GM20431 (cell line): ENCODE measurements at regions not wholly inside any gene's neighbourhood (a gene's known extent, or its start where the extent isn't known, plus 50 kb on each side); places are given as distances from the start of the nearest gene placed in this dataset.

ENCODE experiments used
- in situ Hi-C: fragments of 300-500 bp; cut with MseI, MboI; formaldehyde crosslinking; loops from one replicate; pipeline ENCODE4 v1.15.0; 2020; ENCODE audit warnings: low sequenced_read_pairs; ENCODE audit not compliant: unreplicated experiment

- in situ Hi-C loops, result no loop called here
These were observed 1234.7 kb downstream of the BRD1 start for GRCh38 chr22:48592931-48593330.

- in situ Hi-C loops, result no loop called here
These were observed 1235.2 kb downstream of the BRD1 start for GRCh38 chr22:48592488-48592887.

DNA sequence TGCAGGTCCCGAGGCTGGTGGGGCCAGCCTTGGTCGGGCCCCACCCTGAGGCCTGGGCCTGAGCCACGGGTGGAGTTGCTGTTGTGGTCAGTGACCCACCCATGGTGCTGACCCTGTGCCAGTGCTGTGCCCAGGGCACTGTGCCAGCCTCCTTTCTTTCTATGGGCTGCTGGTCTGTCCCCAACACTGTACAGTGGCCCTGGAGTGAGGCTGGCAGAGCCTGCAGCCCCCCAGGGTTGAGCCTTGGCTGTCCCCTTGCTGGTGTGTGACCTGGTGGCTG, 1235.7 kb downstream of the BRD1 start:
- in situ Hi-C loops, result no loop called here

DNA sequence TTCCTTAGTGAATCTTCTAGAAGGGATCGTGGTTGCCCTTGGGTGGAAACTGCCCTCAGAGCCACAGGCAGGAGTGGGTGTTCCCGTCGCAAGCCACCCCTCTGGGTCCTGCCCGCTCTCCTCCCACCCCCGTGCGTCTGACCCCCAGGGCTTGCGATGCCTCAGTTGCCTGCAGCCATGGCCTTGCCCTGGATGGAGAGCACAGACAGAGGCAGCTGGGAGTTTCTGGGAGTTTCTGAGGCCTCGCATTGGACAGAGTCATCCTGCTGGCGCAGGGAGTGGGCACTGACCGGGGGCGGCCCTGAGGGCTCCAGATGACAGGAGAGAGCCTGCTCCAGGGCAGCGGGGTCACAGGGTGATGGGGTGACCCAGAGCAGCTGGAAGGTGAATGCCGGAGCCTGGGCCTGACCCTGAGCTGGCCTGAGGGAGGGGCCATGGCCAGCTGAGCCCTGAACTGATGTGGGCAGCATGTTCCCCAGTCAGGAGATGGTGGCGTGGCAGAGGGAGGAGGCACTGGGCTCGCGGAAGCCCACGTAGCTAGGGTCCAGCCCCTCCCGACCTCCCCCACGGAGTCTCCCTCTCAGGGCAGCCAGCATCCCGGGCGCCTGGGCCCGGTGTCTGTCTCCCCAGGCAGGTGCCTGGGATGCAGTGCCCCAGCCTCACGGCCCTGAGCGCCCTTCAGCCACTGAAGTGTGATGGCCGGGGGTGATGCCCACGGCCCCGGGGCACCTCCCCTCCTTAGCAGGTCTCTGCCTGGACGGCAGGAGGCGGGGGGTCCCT, 1236.2 kb downstream of the BRD1 start:
- in situ Hi-C loops, result no loop called here

- in situ Hi-C loops, result no loop called here
These were observed 1237.8 kb downstream of the BRD1 start for GRCh38 chr22:48589901-48590300.

DNA sequence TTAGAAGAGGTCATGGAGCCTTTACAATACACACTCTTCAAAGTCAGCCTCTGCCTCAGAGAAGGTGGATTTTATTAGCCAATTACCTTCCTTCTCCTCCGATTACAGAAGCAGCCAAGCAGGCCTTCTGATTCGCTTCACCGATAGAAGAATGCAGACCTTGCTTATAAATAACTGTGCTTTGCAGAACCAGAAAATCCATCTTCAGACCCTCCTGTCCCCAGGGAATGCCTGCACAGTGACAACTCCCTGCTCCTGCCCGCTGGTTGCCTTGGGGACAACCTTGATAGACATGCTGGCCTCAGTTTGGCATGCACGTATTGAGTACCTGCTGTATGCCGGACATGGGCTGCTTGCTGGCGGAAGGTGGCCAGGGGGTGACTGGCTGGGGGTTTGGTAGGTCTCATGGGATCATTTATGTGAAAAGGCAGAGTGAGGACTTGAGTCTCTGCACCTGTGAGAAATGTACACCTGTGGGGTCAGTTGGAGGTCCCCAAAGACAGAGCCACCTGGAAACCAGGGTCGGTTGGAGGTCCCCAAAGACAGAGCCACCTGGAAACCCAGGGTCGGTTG, 1238.7 kb downstream of the BRD1 start:
- in situ Hi-C loops, result no loop called here

DNA sequence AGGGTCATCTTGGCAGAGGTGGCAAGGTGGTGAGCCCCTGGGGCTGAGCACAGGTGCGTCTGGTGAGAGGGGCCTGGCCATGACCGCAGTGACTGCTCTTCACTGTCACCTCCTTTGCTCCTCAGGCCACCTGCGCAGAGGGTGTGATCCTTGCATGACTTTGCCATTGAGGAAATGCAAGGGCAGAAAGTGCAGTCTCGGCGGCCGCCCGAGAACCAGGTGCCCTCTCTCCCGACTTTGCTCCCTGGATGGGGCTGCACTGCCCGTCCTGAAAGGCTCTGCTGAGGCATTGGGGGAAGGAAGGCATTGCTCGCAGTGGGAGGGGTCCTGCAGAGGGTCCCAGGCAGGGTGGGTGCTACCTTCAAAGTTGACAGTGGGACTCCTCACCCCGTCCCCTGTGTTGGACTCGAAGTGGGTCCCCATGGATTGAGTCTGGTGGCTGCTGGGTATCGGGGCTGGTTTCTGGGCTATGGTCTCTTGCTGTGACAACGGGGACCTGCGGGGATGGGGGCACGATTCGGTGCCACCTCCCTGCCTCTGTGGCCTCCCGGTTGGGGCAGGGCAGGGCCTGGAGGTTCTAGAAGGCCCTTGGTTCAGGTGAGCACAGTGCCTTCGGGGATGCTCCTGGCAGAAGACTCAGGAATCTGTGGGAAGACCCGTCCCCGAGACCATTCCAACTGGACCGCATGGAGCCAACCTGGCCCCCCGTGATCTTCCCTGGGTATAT, 1239.4 kb downstream of the BRD1 start:
- in situ Hi-C loops, result no loop called here

DNA sequence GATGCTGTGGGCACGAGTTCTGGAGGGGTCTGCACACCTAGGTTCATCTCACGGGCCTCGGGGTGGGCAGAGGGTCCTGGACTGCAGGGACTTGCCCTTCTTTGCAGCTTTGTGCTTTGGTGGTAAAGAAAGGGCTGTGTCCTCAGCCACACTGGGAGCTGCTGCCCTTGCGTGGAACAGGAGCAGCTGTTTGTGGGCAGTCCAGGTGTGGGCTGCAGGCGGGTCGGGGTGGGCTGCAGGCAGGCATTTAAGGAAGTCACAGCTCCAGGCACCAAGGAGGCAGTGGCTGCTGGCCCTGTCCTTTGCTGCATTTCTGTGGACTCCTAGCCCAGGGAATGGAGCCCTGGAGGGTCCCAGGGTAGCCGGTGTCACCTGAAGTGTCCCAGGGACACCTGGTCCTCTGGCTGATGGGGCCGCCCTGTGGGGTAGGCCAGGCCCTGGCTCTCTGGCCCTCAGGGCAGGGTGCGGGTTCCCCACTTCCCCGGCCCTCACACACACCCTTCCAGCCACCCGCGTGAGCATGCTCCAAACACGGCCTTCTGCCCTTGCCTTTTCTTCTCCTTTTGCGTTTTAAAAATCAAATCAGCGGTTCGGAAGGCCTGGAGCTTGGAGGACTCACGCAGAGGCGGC, 1240.3 kb downstream of the BRD1 start:
- in situ Hi-C loops, result no loop called here

DNA sequence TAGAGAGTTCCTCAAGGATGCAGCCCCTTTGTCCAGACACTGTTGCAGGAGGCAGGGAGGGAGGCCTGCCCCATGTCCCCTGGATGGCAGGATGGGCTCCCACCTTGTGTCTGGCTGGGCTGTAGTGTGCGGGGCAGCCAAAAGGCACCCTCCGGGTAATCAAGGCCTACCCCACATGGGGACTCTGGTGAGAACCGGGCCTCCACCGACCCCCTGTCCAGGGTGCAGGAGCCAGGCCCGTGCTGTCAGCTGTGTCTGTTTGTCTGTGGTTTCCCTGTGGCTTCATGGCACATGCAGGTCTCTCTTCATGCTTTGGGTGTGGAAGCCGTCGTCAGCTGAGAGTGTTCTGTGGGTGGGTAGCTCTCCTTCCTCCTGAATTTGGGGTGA, 1240.9 kb downstream of the BRD1 start:
- in situ Hi-C loops, result no loop called here

DNA sequence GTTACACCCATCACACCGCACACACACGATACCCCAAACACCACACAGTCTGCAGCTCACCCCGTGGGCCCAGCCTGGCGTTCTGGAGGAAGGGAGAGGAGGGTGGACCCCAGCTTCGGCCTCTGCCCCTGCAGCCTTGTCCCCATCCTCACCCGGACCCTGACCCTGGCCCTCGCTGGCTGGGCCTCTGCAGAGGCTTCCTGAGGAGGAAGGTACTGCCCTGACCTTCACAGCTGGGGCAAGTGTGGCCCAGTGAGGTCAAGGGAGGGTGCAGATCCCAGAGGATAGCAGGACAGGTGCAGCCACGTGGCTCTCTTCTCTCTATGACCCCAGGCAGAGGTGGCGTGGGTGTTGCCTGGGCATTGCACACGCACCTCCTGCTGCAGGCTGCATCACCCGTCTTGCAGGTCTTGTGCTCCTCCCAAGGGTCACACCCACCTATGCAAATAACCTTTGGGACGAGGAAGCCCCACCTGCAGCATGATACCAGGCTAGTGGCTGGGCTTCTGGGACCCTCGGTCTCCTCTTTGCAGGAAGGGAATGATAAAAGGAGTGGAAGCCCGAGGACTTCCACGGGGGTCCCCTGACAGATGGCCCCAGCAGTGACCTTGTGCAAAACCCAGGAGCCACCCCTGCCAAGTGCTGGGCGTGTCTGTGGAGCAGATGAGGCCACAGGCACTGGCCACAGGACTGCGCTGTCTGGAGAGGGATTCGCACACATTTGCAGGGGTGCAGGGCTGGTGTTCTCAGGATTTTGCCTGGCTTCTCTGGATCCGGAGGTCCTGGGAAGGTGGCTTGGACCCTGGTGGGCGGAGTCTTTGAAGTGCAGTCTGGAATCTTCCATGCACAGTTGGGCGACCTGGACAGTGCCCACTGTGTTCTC, 1241.5 kb downstream of the BRD1 start:
- in situ Hi-C loops, result no loop called here

GRCh38 chr22:48584170-48584569, 1243.5 kb downstream of the BRD1 start:
- in situ Hi-C loops, result no loop called here

- in situ Hi-C loops, result no loop called here
These were observed 1245.7 kb downstream of the BRD1 start for GRCh38 chr22:48581796-48582469.

GRCh38 chr22:48581205-48581766, 1246.4 kb downstream of the BRD1 start:
- in situ Hi-C loops, result no loop called here

- in situ Hi-C loops, result no loop called here
These were observed 1247.1 kb downstream of the BRD1 start for GRCh38 chr22:48580481-48580970.

- in situ Hi-C loops, result no loop called here
These were observed 1247.8 kb downstream of the BRD1 start for GRCh38 chr22:48579928-48580309.

GRCh38 chr22:48579043-48579927, 1248.4 kb downstream of the BRD1 start:
- in situ Hi-C loops, result no loop called here

DNA sequence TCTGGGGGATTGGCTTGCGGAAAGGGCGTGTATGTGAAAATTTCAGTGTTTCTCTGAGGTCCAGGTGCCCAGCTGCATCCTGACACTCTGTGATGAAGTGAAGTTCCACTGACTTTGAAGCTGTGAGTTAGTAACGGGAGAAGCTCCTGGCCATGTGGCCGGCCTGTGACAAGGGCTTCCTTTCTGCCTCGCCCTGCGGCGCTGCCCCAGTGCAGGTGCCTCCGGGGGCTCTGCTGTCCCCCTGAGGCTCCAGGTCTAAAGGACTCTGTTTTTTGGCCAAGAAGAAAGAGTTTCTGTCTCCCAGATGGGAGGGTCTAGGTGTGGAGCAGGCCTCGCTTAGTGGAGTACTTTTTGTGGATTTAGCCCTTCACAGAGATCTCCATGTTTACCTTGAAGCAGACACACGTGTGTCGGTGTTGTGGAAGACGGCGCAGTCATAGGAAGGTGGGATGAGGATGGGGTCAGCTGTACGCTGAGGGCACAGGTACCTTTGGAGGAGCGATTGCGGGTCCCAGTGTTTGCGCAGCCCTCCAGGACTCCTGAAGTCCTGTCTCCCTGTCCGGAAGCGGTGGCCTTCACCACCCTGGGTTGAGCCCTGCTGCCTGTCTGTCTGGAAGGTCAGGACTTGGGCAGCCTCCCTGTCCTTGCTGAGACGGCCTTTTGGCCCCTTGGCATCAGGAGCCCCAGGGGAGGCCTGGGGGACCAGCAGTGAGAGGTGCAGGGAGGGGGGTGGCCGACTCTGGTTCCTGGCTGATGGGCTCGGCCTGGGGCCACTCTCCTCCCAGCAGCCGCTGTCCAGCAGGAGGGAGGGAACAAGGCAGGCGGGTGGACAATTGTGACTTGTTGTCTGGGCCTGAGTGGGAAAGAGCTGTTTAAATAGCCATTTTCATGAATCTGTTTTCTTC, 1249.3 kb downstream of the BRD1 start:
- in situ Hi-C loops, result no loop called here
